ENCODE measurements at regions not wholly inside any gene's neighbourhood (a gene's known extent, or its start where the extent isn't known, plus 50 kb on each side); places are given as distances from the start of the nearest gene placed in this dataset.

DNA sequence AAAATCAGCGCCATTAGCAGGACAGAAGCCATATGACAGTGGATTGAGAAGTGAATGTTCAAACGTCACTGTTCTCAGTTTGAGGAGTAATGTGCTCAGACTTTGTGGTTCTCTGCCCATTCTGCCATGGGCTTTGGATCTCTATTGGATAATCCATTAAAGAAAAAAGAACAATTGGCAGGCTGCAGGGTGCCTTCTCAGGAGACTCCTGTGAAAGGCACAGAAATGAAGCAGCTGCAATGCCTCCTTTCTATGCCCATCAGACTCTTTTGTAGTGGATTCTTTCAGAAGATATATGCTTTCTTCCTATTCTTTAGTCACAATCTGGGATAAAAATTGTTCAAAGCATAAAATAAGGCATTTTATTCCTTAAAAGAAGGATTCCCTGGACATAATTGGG is 506.9 kb upstream of the KLHL29 start:
- no peaks in the 10 kb centered on the region for H3K9me3 ChIP-seq (ENCODE audit: control insufficient read depth, insufficient read depth, low read length)
- H3F3A ChIP-seq (ENCODE audit: control insufficient read depth, insufficient read depth): no peaks in the 10 kb centered on the region
- H3K27me3 ChIP-seq (ENCODE audit: control insufficient read depth, low read length): no peaks in the 10 kb centered on the region
- no peaks in the 10 kb centered on the region for H3K36me3 ChIP-seq (ENCODE audit: control insufficient read depth, low read length)
- H3K79me2 ChIP-seq (ENCODE audit: control insufficient read depth, low read length): no peaks in the 10 kb centered on the region
- no peak overlapping the region for H3K27ac ChIP-seq (ENCODE audit: low read depth, low read length)
- no peaks in the 10 kb centered on the region for H3K4me1 ChIP-seq (ENCODE audit: control insufficient read depth, low read length)
- TF ChIP-seq EZH2phosphoT487 (IDR thresholded peaks at IDR 0.05; ENCODE audit: borderline replicate concordance, low read length): no peak
- TF ChIP-seq, protein P1, sequence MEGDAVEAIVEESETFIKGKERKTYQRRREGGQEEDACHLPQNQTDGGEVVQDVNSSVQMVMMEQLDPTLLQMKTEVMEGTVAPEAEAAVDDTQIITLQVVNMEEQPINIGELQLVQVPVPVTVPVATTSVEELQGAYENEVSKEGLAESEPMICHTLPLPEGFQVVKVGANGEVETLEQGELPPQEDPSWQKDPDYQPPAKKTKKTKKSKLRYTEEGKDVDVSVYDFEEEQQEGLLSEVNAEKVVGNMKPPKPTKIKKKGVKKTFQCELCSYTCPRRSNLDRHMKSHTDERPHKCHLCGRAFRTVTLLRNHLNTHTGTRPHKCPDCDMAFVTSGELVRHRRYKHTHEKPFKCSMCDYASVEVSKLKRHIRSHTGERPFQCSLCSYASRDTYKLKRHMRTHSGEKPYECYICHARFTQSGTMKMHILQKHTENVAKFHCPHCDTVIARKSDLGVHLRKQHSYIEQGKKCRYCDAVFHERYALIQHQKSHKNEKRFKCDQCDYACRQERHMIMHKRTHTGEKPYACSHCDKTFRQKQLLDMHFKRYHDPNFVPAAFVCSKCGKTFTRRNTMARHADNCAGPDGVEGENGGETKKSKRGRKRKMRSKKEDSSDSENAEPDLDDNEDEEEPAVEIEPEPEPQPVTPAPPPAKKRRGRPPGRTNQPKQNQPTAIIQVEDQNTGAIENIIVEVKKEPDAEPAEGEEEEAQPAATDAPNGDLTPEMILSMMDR (IDR thresholded peaks at IDR 0.05; ENCODE audit: low read depth, low read length, poor library complexity, severe bottlenecking): no peak
- H3K4me3 ChIP-seq (ENCODE audit: low read length): no peak overlapping the region
- H4K20me1 ChIP-seq (ENCODE audit: control insufficient read depth, insufficient read depth, low read depth, low read length): no peaks in the 10 kb centered on the region
- no peaks in the 10 kb centered on the region for H3K9me2 ChIP-seq (replicated peaks; ENCODE audit: control insufficient read depth, low read length)
- no peak overlapping the region for H3K4me2 ChIP-seq (ENCODE audit: low read length)

DNA sequence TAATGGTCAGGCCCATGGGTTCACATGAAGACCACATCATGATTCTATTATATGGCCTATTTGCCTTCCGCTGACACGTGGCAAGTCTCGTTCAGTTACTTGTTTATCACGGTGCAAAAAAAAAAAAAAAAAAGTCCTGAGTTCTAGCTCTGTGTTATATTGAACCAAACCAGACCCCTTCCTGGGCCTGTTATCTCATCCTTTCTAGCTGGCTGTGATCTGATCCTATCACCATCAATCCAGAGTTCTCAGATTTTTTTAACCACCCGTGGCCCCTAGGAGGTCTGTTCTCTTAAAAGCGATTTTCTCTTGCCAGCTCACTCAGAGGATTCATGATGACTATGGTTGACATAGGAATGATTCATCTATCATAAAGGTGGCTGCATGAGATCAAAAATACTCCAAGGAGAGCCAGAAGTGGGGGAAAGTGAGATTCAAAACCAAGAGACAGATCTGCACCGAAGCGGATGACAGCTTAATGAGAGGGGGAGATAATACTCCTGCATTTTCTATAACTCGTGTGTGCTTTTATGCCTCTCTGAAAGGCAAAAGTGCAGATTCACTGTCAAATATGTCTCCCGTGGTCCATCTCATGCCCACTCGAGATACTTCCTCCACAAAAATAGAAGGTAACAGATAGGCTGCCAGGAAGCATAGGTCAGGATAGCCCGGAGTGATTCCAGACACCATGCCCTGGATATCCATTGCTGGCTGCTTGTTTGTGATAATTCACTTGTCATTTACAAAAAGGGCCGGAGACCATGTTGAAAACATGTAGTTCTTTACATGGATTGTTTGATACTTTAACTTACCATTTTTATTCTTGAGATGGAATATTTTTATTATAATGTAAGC is 505.7 kb upstream of the KLHL29 start:
- no peaks in the 10 kb centered on the region for H3K36me3 ChIP-seq (ENCODE audit: control insufficient read depth, low read length)
- no peak overlapping the region for H3K27ac ChIP-seq (ENCODE audit: low read depth, low read length)
- H3K4me1 ChIP-seq (ENCODE audit: control insufficient read depth, low read length): no peaks in the 10 kb centered on the region
- TF ChIP-seq, protein P1 (IDR thresholded peaks at IDR 0.05; ENCODE audit: low read depth, low read length, poor library complexity, severe bottlenecking): no peak
- TF ChIP-seq EZH2phosphoT487 (IDR thresholded peaks at IDR 0.05; ENCODE audit: borderline replicate concordance, low read length): no peak
- H3K4me3 ChIP-seq (ENCODE audit: low read length): no peak overlapping the region
- no peaks in the 10 kb centered on the region for H3F3A ChIP-seq (ENCODE audit: control insufficient read depth, insufficient read depth)
- no peaks in the 10 kb centered on the region for H4K20me1 ChIP-seq (ENCODE audit: control insufficient read depth, insufficient read depth, low read depth, low read length)
- no peaks in the 10 kb centered on the region for H3K27me3 ChIP-seq (ENCODE audit: control insufficient read depth, low read length)
- H3K9me2 ChIP-seq (replicated peaks; ENCODE audit: control insufficient read depth, low read length): no peaks in the 10 kb centered on the region
- H3K9me3 ChIP-seq (ENCODE audit: control insufficient read depth, insufficient read depth, low read length): no peaks in the 10 kb centered on the region
- H3K79me2 ChIP-seq (ENCODE audit: control insufficient read depth, low read length): no peaks in the 10 kb centered on the region
- H3K4me2 ChIP-seq (ENCODE audit: low read length): no peak overlapping the region

DNA sequence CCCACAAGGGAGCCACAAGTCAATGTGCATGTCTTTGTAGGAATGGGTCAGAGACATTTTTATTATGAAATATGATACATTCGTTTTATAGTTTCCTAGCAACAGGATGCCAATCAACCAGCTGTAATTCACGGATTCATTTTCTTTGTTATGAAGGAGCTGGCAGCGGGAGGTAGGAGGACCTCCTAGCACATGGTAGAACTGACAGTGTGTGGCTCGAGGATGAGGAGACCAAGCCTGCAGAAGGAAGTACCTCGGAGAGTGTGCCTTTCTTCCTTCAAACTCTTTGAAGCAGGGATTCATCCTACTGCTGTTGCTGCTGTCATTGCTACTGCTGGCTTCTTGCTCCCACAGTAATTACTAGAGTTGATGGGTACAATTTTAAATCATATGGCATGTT is 504.8 kb upstream of the KLHL29 start:
- H3K9me3 ChIP-seq (ENCODE audit: control insufficient read depth, insufficient read depth, low read length): no peaks in the 10 kb centered on the region
- no peak for TF ChIP-seq EZH2phosphoT487 (IDR thresholded peaks at IDR 0.05; ENCODE audit: borderline replicate concordance, low read length)
- TF ChIP-seq, protein P1 (IDR thresholded peaks at IDR 0.05; ENCODE audit: low read depth, low read length, poor library complexity, severe bottlenecking): no peak
- no peaks in the 10 kb centered on the region for H3K4me1 ChIP-seq (ENCODE audit: control insufficient read depth, low read length)
- no peaks in the 10 kb centered on the region for H3K36me3 ChIP-seq (ENCODE audit: control insufficient read depth, low read length)
- H3K4me3 ChIP-seq (ENCODE audit: low read length): no peak overlapping the region
- H3F3A ChIP-seq (ENCODE audit: control insufficient read depth, insufficient read depth): no peaks in the 10 kb centered on the region
- no peaks in the 10 kb centered on the region for H3K9me2 ChIP-seq (replicated peaks; ENCODE audit: control insufficient read depth, low read length)
- no peaks in the 10 kb centered on the region for H3K79me2 ChIP-seq (ENCODE audit: control insufficient read depth, low read length)
- H3K27ac ChIP-seq (ENCODE audit: low read depth, low read length): no peak overlapping the region
- no peaks in the 10 kb centered on the region for H3K27me3 ChIP-seq (ENCODE audit: control insufficient read depth, low read length)
- no peaks in the 10 kb centered on the region for H4K20me1 ChIP-seq (ENCODE audit: control insufficient read depth, insufficient read depth, low read depth, low read length)
- H3K4me2 ChIP-seq (ENCODE audit: low read length): no peak overlapping the region
